ENCODE measurements at regions not wholly inside any gene's neighbourhood (a gene's known extent, or its start where the extent isn't known, plus 50 kb on each side); places are given as distances from the start of the nearest gene placed in this dataset.
"Not testable (repeated sequence)": the region's sequence is repeated elsewhere in the genome, so short reads cannot be mapped to it uniquely, and the experiment has no call there.

GRCh38 chr4:162838671-162839070 lies 328.0 kb downstream of the NAF1 start:
- no peak for DNase-seq

GRCh38 chr4:162837679-162838078 lies 329.0 kb downstream of the NAF1 start:
- DNase-seq: no peak

- no peak for DNase-seq
These were observed 329.4 kb downstream of the NAF1 start for GRCh38 chr4:162837241-162837640.

GRCh38 chr4:162836773-162837172 lies 329.9 kb downstream of the NAF1 start:
- no peak for DNase-seq

- DNase-seq: not testable (repeated sequence)
These were observed 330.4 kb downstream of the NAF1 start for GRCh38 chr4:162836258-162836657.

- DNase-seq: no peak
These were observed 335.8 kb downstream of the NAF1 start for GRCh38 chr4:162830899-162831298.

GRCh38 chr4:162817374-162817773 lies 349.3 kb downstream of the NAF1 start:
- DNase-seq: not testable (repeated sequence)

- no peak for DNase-seq
These were observed 362.3 kb downstream of the NAF1 start for GRCh38 chr4:162804351-162804924.

GRCh38 chr4:162803378-162803777 lies 363.3 kb downstream of the NAF1 start:
- no peak for DNase-seq

- no peak for DNase-seq
These were observed 369.6 kb downstream of the NAF1 start for GRCh38 chr4:162797108-162797507.

- DNase-seq: no peak
These were observed 373.1 kb downstream of the NAF1 start for GRCh38 chr4:162793571-162793970.

GRCh38 chr4:162793004-162793403 lies 373.7 kb downstream of the NAF1 start:
- DNase-seq: no peak

GRCh38 chr4:162791226-162791625 lies 375.5 kb downstream of the NAF1 start:
- DNase-seq: no peak

GRCh38 chr4:162787120-162787519 lies 379.6 kb downstream of the NAF1 start:
- DNase-seq: no peak

- no peak for DNase-seq
These were observed 383.7 kb downstream of the NAF1 start for GRCh38 chr4:162782778-162783525.

GRCh38 chr4:162782096-162782777 lies 384.5 kb downstream of the NAF1 start:
- no peak for DNase-seq

GRCh38 chr4:162770761-162771490 lies 395.8 kb downstream of the NAF1 start:
- no peak for DNase-seq

GRCh38 chr4:162767083-162767482 lies 399.6 kb downstream of the NAF1 start:
- DNase-seq: no peak

GRCh38 chr4:162761965-162762364 lies 404.7 kb downstream of the NAF1 start:
- no peak for DNase-seq

- not testable (repeated sequence) for DNase-seq
These were observed 426.5 kb downstream of the NAF1 start for GRCh38 chr4:162740228-162740627.

GRCh38 chr4:162739596-162739995 lies 427.1 kb downstream of the NAF1 start:
- DNase-seq: not testable (repeated sequence)

GRCh38 chr4:162732876-162733275 lies 433.8 kb downstream of the NAF1 start:
- no peak for DNase-seq

GRCh38 chr4:162727766-162728165 lies 438.9 kb downstream of the NAF1 start:
- no peak for DNase-seq

Data from NCI-H2081 treated with DMSO at 0.1 percent for 48 hours (cell line).